IMR-90 (cell line): ENCODE measurements at regions not wholly inside any gene's neighbourhood (a gene's known extent, or its start where the extent isn't known, plus 50 kb on each side); places are given as distances from the start of the nearest gene placed in this dataset.

ENCODE experiments used
- ATAC-seq: fragments of 200-7000 bp; cut with Tn5 transposase; 2 replicates; pipeline ENCODE4 v1.9.1; 2020; ENCODE audit warnings: low read depth, mild to moderate bottlenecking, moderate library complexity
- BruUV-seq: library from RNA; stranded (reverse); fragments of 400-500 nt; replicated peaks from 2 replicates; lab custom pipeline; 2021; lab: Mats Ljungman, UMichigan
- CTCF ChIA-PET: fragments of 300-600 bp; formaldehyde crosslinking; extraction: SDS; loops from one replicate; lab custom pipeline; 2021; ENCODE audit warnings: antibody characterized with exemption; lab: Yijun Ruan, JAX
- POLR2A ChIA-PET: fragments of 300-600 bp; sonication (Branson Sonifier 250); formaldehyde crosslinking; loops from one replicate; lab custom pipeline; 2022; ENCODE audit warnings: antibody characterized with exemption; ENCODE audit not compliant: unreplicated experiment; lab: Charles Lee
- DNase-seq: peaks from one replicate; pipeline ENCODE4 v3.0.0; 2013
- H2AFZ ChIP-seq: replicated peaks from 2 replicates; pipeline ENCODE3; 2013; ENCODE audit warnings: low read length, mild to moderate bottlenecking; ENCODE audit not compliant: poor library complexity
- H2AK5ac ChIP-seq: 2 replicates; pipeline ENCODE4 v1.6.1; 2013; ENCODE audit warnings: low read depth, low read length, inconsistent platforms
- H2AK9ac ChIP-seq: replicated peaks from 2 replicates; pipeline ENCODE3; 2013; ENCODE audit warnings: mild to moderate bottlenecking, low read depth, low read length, moderate library complexity; ENCODE audit not compliant: poor library complexity
- H2BK120ac ChIP-seq: 2 replicates; pipeline ENCODE4 v1.6.1; 2013; ENCODE audit warnings: low read depth, low read length, inconsistent platforms
- H2BK15ac ChIP-seq: 3 replicates; pipeline ENCODE4 v1.6.1; 2013; ENCODE audit warnings: low read depth, low read length, inconsistent platforms
- H2BK20ac ChIP-seq: 2 replicates; pipeline ENCODE4 v1.6.1; 2013; ENCODE audit warnings: low read depth, mild to moderate bottlenecking, inconsistent platforms, low read length, moderate library complexity
- H2BK5ac ChIP-seq: 2 replicates; pipeline ENCODE4 v1.6.1; 2013; ENCODE audit warnings: mild to moderate bottlenecking, low read depth, low read length, inconsistent platforms; ENCODE audit not compliant: poor library complexity, severe bottlenecking
- H3K14ac ChIP-seq: replicated peaks from 2 replicates; pipeline ENCODE4 v1.6.1; 2013; ENCODE audit warnings: low read depth, low read length, inconsistent platforms
- H3K18ac ChIP-seq: 2 replicates; pipeline ENCODE4 v1.6.1; 2013; ENCODE audit warnings: low read depth, low read length, control low read depth
- H3K23ac ChIP-seq: 2 replicates; pipeline ENCODE4 v1.6.1; 2013; ENCODE audit warnings: low read depth, low read length, inconsistent platforms
- H3K27ac ChIP-seq: 2 replicates; pipeline ENCODE4 v1.5.1; 2013; ENCODE audit warnings: mild to moderate bottlenecking, control low read depth, low read length; ENCODE audit not compliant: insufficient read depth
- H3K27me3 ChIP-seq: 2 replicates; pipeline ENCODE4 v1.6.1; 2013; ENCODE audit warnings: low read length; ENCODE audit not compliant: control insufficient read depth, insufficient read depth
- H3K36me3 ChIP-seq: 2 replicates; pipeline ENCODE4 v1.6.1; 2013; ENCODE audit warnings: low read length, mixed read lengths; ENCODE audit not compliant: control insufficient read depth, insufficient read depth
- H3K4ac ChIP-seq: 2 replicates; pipeline ENCODE4 v1.6.1; 2013; ENCODE audit warnings: low read depth, low read length, inconsistent platforms
- H3K4me1 ChIP-seq: 2 replicates; pipeline ENCODE4 v1.6.1; 2013; ENCODE audit warnings: low read length, mixed read lengths; ENCODE audit not compliant: control insufficient read depth, insufficient read depth
- H3K4me2 ChIP-seq: 2 replicates; pipeline ENCODE4 v1.6.1; 2013; ENCODE audit warnings: low read depth, mild to moderate bottlenecking, control low read depth, low read length, moderate library complexity
- H3K4me3 ChIP-seq: 2 replicates; pipeline ENCODE4 v1.5.1; 2013; ENCODE audit warnings: low read depth, mild to moderate bottlenecking, control low read depth, low read length, moderate library complexity; ENCODE audit not compliant: insufficient read depth
- H3K56ac ChIP-seq: 2 replicates; pipeline ENCODE4 v1.6.1; 2013; ENCODE audit warnings: low read length, inconsistent platforms; ENCODE audit not compliant: insufficient read depth; ENCODE audit errors: extremely low read depth
- H3K79me1 ChIP-seq, 2 experiments: 2 replicates each; pipeline ENCODE4 v1.6.1; 2013; ENCODE audit warnings: low read length in 2 of 2, inconsistent platforms in 1 of 2, low read depth in 1 of 2
- H3K9ac ChIP-seq: 2 replicates; pipeline ENCODE4 v1.6.1; 2013; ENCODE audit warnings: low read depth, low read length, control low read depth
- H3K9me1 ChIP-seq: 2 replicates; pipeline ENCODE4 v1.6.1; 2013; ENCODE audit warnings: low read length, inconsistent platforms; ENCODE audit not compliant: insufficient read depth
- H3K9me3 ChIP-seq: 2 replicates; pipeline ENCODE4 v1.6.1; 2013; ENCODE audit warnings: low read length; ENCODE audit not compliant: control insufficient read depth, insufficient read depth
- H4K20me1 ChIP-seq: 2 replicates; pipeline ENCODE4 v1.6.1; 2013; ENCODE audit warnings: low read length, inconsistent platforms; ENCODE audit not compliant: insufficient read depth
- H4K5ac ChIP-seq: 2 replicates; pipeline ENCODE4 v1.6.1; 2013; ENCODE audit warnings: mild to moderate bottlenecking, low read depth, low read length, control low read depth
- H4K8ac ChIP-seq, 2 experiments: 2 replicates each; pipeline ENCODE4 v1.6.1; 2013; ENCODE audit warnings: low read depth in 2 of 2, low read length in 2 of 2, control low read depth in 1 of 2, inconsistent platforms in 1 of 2
- H4K91ac ChIP-seq: 2 replicates; pipeline ENCODE4 v1.6.1; 2013; ENCODE audit warnings: low read depth, low read length, inconsistent platforms; ENCODE audit not compliant: insufficient read depth
- BHLHE40 ChIP-seq: fragments of 150-350 bp; IDR thresholded peaks from 2 replicates; pipeline ENCODE4 v1.6.1; 2016; ENCODE audit warnings: mild to moderate bottlenecking, low read depth, low read length
- CEBPB ChIP-seq: IDR thresholded peaks from 2 replicates; pipeline ENCODE4 v1.6.1; 2012; ENCODE audit warnings: low read depth, low read length, improper control_type of control experiment
- CHD1 ChIP-seq: IDR thresholded peaks from 2 replicates; pipeline ENCODE4 v1.6.1; 2012; ENCODE audit warnings: low read depth, low read length, improper control_type of control experiment
- FOS ChIP-seq: fragments of 150-350 bp; IDR thresholded peaks from 2 replicates; pipeline ENCODE4 v1.6.1; 2016; ENCODE audit warnings: low read depth, low read length
- MAZ ChIP-seq: IDR thresholded peaks from 2 replicates; pipeline ENCODE4 v1.6.1; 2012; ENCODE audit warnings: low read depth, mild to moderate bottlenecking, low read length, improper control_type of control experiment, moderate library complexity, borderline replicate concordance
- MXI1 ChIP-seq: IDR thresholded peaks from 2 replicates; pipeline ENCODE4 v1.6.1; 2012; ENCODE audit warnings: low read depth, mild to moderate bottlenecking, low read length, moderate library complexity, borderline replicate concordance
- NFE2L2 ChIP-seq: fragments of 150-350 bp; IDR thresholded peaks from 2 replicates; pipeline ENCODE4 v1.6.1; 2016; ENCODE audit warnings: low read depth, mild to moderate bottlenecking, low read length
- POLR2A ChIP-seq: IDR thresholded peaks from 2 replicates; pipeline ENCODE4 v1.6.1; 2012; ENCODE audit warnings: mild to moderate bottlenecking, low read depth, low read length
- RAD21 ChIP-seq: IDR thresholded peaks from 2 replicates; pipeline ENCODE4 v1.6.1; 2012; ENCODE audit warnings: low read length, improper control_type of control experiment
- RCOR1 ChIP-seq: IDR thresholded peaks from 2 replicates; pipeline ENCODE4 v1.6.1; 2012; ENCODE audit warnings: mild to moderate bottlenecking, low read length, improper control_type of control experiment; ENCODE audit not compliant: insufficient replicate concordance
- RFX5 ChIP-seq: IDR thresholded peaks from 2 replicates; pipeline ENCODE4 v1.8.0; 2012; ENCODE audit warnings: low read depth, mild to moderate bottlenecking, low read length, moderate library complexity
- SMC3 ChIP-seq: fragments of 150-350 bp; IDR thresholded peaks from 2 replicates; pipeline ENCODE4 v1.6.1; 2016; ENCODE audit warnings: low read depth, mild to moderate bottlenecking, antibody characterized with exemption, low read length, moderate library complexity
- WGBS, 2 experiments: methylation state at CpG; one replicate each; pipeline versions ENCODE4 v1.1.5 to v1.1.7; 2013; ENCODE audit warnings: missing lambda C conversion rate in 2 of 2; ENCODE audit not compliant: insufficient read length in 1 of 2; ENCODE audit errors: extremely low coverage in 2 of 2; 5-methylcytosine and 5-hydroxymethylcytosine counted together
- dilution Hi-C: fragments of 300-500 bp; cut with HindIII; formaldehyde crosslinking; loops from one replicate; pipeline ENCODE4 v1.14.3; 2018; ENCODE audit warnings: low sequenced_read_pairs; ENCODE audit not compliant: unreplicated experiment
- in situ Hi-C: fragments of 300-500 bp; cut with MboI; formaldehyde crosslinking; loops from 3 replicates; pipeline ENCODE4 v1.14.3; 2019; ENCODE audit warnings: low sequenced_read_pairs, inconsistent platforms, mixed read lengths
- intact Hi-C: fragments of 100-400 bp; cut with micrococcal nuclease; formaldehyde crosslinking; loops from 2 replicates; pipeline ENCODE4 v1.10.0; 2022
- TF ChIP-seq, protein P1 (sequence below): fragments of 150-350 bp; IDR thresholded peaks from 2 replicates; pipeline ENCODE4 v1.6.1; 2016; ENCODE audit warnings: low read depth, mild to moderate bottlenecking, low read length, moderate library complexity, borderline replicate concordance
- TF ChIP-seq, protein P2 (sequence below): fragments of 150-350 bp; IDR thresholded peaks from 2 replicates; pipeline ENCODE4 v1.6.1; 2017; ENCODE audit warnings: mild to moderate bottlenecking, antibody characterized with exemption, low read length, low read depth
- TF ChIP-seq, protein P3 (sequence below): conservative IDR thresholded peaks from 2 replicates; pipeline ENCODE4 v1.5.1; 2012; ENCODE audit warnings: mild to moderate bottlenecking, low read depth, low read length, improper control_type of control experiment

DNA sequence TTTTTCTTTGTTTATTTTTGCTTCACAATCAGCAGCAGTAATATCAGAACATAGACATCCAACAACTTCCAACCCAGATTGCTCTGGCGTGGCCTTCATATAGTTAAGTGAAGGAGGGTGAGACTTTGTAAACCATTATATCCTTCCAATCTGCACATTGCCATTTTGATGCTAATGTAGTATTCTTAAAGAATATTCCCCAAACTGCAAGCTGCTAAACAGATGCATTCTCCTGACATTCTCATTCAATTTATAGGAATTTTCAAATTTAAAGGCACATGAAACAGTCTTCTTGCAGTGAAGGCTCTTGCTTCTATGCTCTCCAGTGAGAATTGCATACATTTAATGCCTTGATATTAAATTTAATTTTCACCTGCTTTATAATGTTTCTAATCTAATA, 181.2 kb upstream of the EDIL3 start:
- H2BK15ac ChIP-seq: no peak overlapping the region

More for the DNA sequence above, 181.2 kb upstream of the EDIL3 start:
- Histone ChIP-seq H3K9me3 (no peaks in the 10 kb centered on the region), H2BK120ac (no peak overlapping the region), H3K4me3 (no peak overlapping the region), H2BK20ac (no peak overlapping the region), H4K20me1 (no peaks in the 10 kb centered on the region), H3K79me1 (no peaks in the 10 kb centered on the region), H4K8ac (no peak overlapping the region), H4K91ac (no peak overlapping the region), H2AFZ (no peak overlapping the region), H3K27ac (no peak overlapping the region), H2AK5ac (no peak overlapping the region), H2BK5ac (no peak overlapping the region), H2AK9ac (no peak overlapping the region), H3K27me3 (no peaks in the 10 kb centered on the region), H4K5ac (no peak overlapping the region), H3K4ac (no peak overlapping the region), H3K56ac (no peak overlapping the region), H3K23ac (no peak overlapping the region), H3K4me1 (no peaks in the 10 kb centered on the region), H3K14ac (no peak overlapping the region), H3K4me2 (no peak overlapping the region), H3K9ac (no peak overlapping the region), H3K18ac (no peak overlapping the region), H3K36me3 (no peaks in the 10 kb centered on the region), H3K9me1 (no peaks in the 10 kb centered on the region)
- POLR2A ChIA-PET: no interaction called here
- intact Hi-C loops (no loop called here), dilution Hi-C loops (no loop called here), in situ Hi-C loops (no loop called here)
- TF ChIP-seq NFE2L2 (no peak), MAZ (no peak), SMC3 (no peak), CHD1 (no peak), RFX5 (no peak), POLR2A (no peak), BHLHE40 (no peak), FOS (no peak), RCOR1 (no peak), RAD21 (no peak), CEBPB (no peak), MXI1 (no peak)
- TF ChIP-seq, protein P1, sequence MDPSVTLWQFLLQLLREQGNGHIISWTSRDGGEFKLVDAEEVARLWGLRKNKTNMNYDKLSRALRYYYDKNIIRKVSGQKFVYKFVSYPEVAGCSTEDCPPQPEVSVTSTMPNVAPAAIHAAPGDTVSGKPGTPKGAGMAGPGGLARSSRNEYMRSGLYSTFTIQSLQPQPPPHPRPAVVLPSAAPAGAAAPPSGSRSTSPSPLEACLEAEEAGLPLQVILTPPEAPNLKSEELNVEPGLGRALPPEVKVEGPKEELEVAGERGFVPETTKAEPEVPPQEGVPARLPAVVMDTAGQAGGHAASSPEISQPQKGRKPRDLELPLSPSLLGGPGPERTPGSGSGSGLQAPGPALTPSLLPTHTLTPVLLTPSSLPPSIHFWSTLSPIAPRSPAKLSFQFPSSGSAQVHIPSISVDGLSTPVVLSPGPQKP: no peak
- TF ChIP-seq, protein P2, sequence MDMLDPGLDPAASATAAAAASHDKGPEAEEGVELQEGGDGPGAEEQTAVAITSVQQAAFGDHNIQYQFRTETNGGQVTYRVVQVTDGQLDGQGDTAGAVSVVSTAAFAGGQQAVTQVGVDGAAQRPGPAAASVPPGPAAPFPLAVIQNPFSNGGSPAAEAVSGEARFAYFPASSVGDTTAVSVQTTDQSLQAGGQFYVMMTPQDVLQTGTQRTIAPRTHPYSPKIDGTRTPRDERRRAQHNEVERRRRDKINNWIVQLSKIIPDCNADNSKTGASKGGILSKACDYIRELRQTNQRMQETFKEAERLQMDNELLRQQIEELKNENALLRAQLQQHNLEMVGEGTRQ: no peak
- TF ChIP-seq, protein P3, sequence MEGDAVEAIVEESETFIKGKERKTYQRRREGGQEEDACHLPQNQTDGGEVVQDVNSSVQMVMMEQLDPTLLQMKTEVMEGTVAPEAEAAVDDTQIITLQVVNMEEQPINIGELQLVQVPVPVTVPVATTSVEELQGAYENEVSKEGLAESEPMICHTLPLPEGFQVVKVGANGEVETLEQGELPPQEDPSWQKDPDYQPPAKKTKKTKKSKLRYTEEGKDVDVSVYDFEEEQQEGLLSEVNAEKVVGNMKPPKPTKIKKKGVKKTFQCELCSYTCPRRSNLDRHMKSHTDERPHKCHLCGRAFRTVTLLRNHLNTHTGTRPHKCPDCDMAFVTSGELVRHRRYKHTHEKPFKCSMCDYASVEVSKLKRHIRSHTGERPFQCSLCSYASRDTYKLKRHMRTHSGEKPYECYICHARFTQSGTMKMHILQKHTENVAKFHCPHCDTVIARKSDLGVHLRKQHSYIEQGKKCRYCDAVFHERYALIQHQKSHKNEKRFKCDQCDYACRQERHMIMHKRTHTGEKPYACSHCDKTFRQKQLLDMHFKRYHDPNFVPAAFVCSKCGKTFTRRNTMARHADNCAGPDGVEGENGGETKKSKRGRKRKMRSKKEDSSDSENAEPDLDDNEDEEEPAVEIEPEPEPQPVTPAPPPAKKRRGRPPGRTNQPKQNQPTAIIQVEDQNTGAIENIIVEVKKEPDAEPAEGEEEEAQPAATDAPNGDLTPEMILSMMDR: no peak
- CTCF ChIA-PET: interaction anchor here (0.6 kb wide), 1 partner anchor 9 kb away, joined by 3 read pairs; no protein-coding TSS in a partner anchor
- BruUV-seq: no TSS peak
- WGBS, 2 experiments: no CpG with 5 or more reads among the region's 1 CpG
- ATAC-seq (no peak), DNase-seq (no peak)
